Pancreas (tissue), 10 donors: ENCODE measurements at regions not wholly inside any gene's neighbourhood (a gene's known extent, or its start where the extent isn't known, plus 50 kb on each side); places are given as distances from the start of the nearest gene placed in this dataset.

Experiments used
- ATAC-seq, 4 donors: fragments of 200-7000 bp; cut with Tn5 transposase; one replicate each; pipeline versions ENCODE4 v1.8.0 to v1.9.1; 2020; ENCODE audit warnings: mild to moderate bottlenecking in 4 of 4, moderate library complexity in 4 of 4
- DNase-seq, 6 donors: peaks; one replicate each; pipeline ENCODE4 v3.0.0-alpha.2; 2020
- FAIRE-seq: peaks from 2 replicates; lab custom pipeline; 2012; peaks lifted over from hg19 to GRCh38; lab: Jason Lieb, UNC
- H3K27ac ChIP-seq, 4 donors: fragments of 200-600 bp; sonication (generic); 1 replicate in 3 of 4; 2 replicates in 1 of 4; pipeline versions ENCODE4 v1.5.0 to v1.8.0; 2020
- H3K27me3 ChIP-seq, 4 donors: fragments of 200-600 bp; one replicate each; pipeline ENCODE4 v1.8.0; 2021
- H3K36me3 ChIP-seq, 3 donors: fragments of 200-600 bp; sonication (generic) in 1 of 3; one replicate each; pipeline versions ENCODE4 v1.5.0 to v1.8.0; 2020 to 2021
- H3K4me1 ChIP-seq, 3 donors: fragments of 200-600 bp; one replicate each; pipeline ENCODE4 v1.8.0; 2021
- H3K4me3 ChIP-seq, 4 donors: fragments of 200-600 bp; sonication (generic) in 2 of 4; one replicate each; pipeline versions ENCODE4 v1.5.0 to v1.8.0; 2020 to 2021
- H3K9me3 ChIP-seq, 4 donors: fragments of 200-600 bp; one replicate each; pipeline ENCODE4 v1.8.0; 2021
- CTCF ChIP-seq, 4 donors: fragments of 200-600 bp; sonication (generic) in 3 of 4; IDR thresholded peaks; one replicate each; pipeline versions ENCODE4 v1.5.0 to v1.8.0; 2021; ENCODE audit warnings: antibody characterized with exemption in 4 of 4
- WGBS, 2 donors: extraction: QIAGEN DNeasy Blood & Tissue Kit; methylation state at CpG; one replicate each; pipeline ENCODE4 v1.1.7; 2013; 5-methylcytosine and 5-hydroxymethylcytosine counted together
- intact Hi-C, 3 donors: fragments of 100-400 bp; cut with DNase I; formaldehyde crosslinking; loops; one replicate each; pipeline versions ENCODE4 v1.11.1 to v1.14.2; 2022
- donor health status: healthy with polysubstance abuse.
- donor health status: DM: no; HTN: no; CAD: no; lungs with moderate emphysema.
- donor health status: DM: no; HTN: no; CAD: no.
- donor health status: control.
- donor health status: control.
- donor health status: Bipolar disorder and iron deficiency.
- donor health status: DM: yes; HTN: yes; CAD: no.
- donor health status: DM: no; HTN: no; CAD: no.
- donor health status: DM: no; HTN: no; CAD: no.
- donor health status: DM: yes; HTN: yes; CAD: no.

- H3K4me1 ChIP-seq = no peaks in the 10 kb centered on the region
- H3K4me3 ChIP-seq = no peak overlapping the region
- intact Hi-C loops = no loop called here
- H3K27ac ChIP-seq = no peak overlapping the region
- no peaks in the 10 kb centered on the region for H3K27me3 ChIP-seq
- 62 to 64% methylated on average over 3 of the region's 3 CpGs for WGBS, 2 donors
- DNase-seq (no peak), ATAC-seq (no peak), FAIRE-seq (no peak)
- no peak for TF ChIP-seq CTCF (IDR thresholded peaks at IDR 0.05)
- H3K9me3 ChIP-seq = no peaks in the 10 kb centered on the region
- H3K36me3 ChIP-seq = no peaks in the 10 kb centered on the region
Observed at GRCh38 chr2:138171244-138171643, 207.0 kb downstream of the HNMT start.

- H3K9me3 ChIP-seq = no peaks in the 10 kb centered on the region
- peaks cover 0 to 12% (median 3%) of the 10 kb centered on the region in 3 donors for H3K4me1 ChIP-seq
- DNase-seq (no peak), ATAC-seq (peak in 2 of 4 donors; percentile 70 to 84), FAIRE-seq (no peak)
- no peak overlapping the region for H3K27ac ChIP-seq
- WGBS, 2 donors = 85 to 88% methylated on average over 2 of the region's 2 CpGs
- no peak overlapping the region for H3K4me3 ChIP-seq
- H3K36me3 ChIP-seq = no peaks in the 10 kb centered on the region
- intact Hi-C loops = no loop called here
- H3K27me3 ChIP-seq = no peaks in the 10 kb centered on the region
- no peak for TF ChIP-seq CTCF (IDR thresholded peaks at IDR 0.05)
Observed at GRCh38 chr2:138175066-138175465, 210.8 kb downstream of the HNMT start.

GRCh38 chr2:138176862-138177439 lies 212.7 kb downstream of the HNMT start:
- DNase-seq (no peak), FAIRE-seq (no peak), ATAC-seq (no peak)
- H3K4me3 ChIP-seq = no peak overlapping the region
- peaks cover 0 to 12% (median 3%) of the 10 kb centered on the region in 3 donors for H3K4me1 ChIP-seq
- no peaks in the 10 kb centered on the region for H3K36me3 ChIP-seq
- intact Hi-C loops = no loop called here
- no peaks in the 10 kb centered on the region for H3K27me3 ChIP-seq
- no peaks in the 10 kb centered on the region for H3K9me3 ChIP-seq
- no peak overlapping the region for H3K27ac ChIP-seq
- TF ChIP-seq CTCF (IDR thresholded peaks at IDR 0.05) = no peak
- WGBS, 2 donors = 62 to 66% methylated on average over 5 of the region's 5 CpGs

GRCh38 chr2:138177693-138178092 lies 213.4 kb downstream of the HNMT start:
- ATAC-seq (peak in 2 of 4 donors; percentile 59 to 67), DNase-seq (no peak), FAIRE-seq (no peak)
- intact Hi-C loops = no loop called here
- no peak for TF ChIP-seq CTCF (IDR thresholded peaks at IDR 0.05)
- no peaks in the 10 kb centered on the region for H3K36me3 ChIP-seq
- no peak overlapping the region for H3K27ac ChIP-seq
- H3K27me3 ChIP-seq = no peaks in the 10 kb centered on the region
- 12 to 16% methylated on average over 2 of the region's 2 CpGs for WGBS, 2 donors
- peaks cover 0 to 12% (median 3%) of the 10 kb centered on the region in 3 donors for H3K4me1 ChIP-seq
- H3K4me3 ChIP-seq = no peak overlapping the region
- H3K9me3 ChIP-seq = no peaks in the 10 kb centered on the region

GRCh38 chr2:138180692-138181386 lies 216.6 kb downstream of the HNMT start:
- Histone ChIP-seq H3K4me3 (no peak overlapping the region), H3K27ac (no peak overlapping the region), H3K9me3 (no peaks in the 10 kb centered on the region), H3K36me3 (no peaks in the 10 kb centered on the region), H3K27me3 (no peaks in the 10 kb centered on the region), H3K4me1 (peaks cover 0 to 12% (median 3%) of the 10 kb centered on the region in 3 donors)
- FAIRE-seq = no peak
- TF ChIP-seq CTCF (IDR thresholded peaks at IDR 0.05) = no peak
- DNase-seq = no peak
- intact Hi-C loops = no loop called here
- ATAC-seq = peak in 2 of 4 donors; percentile 22 to 54
